T1000 (cell line): ENCODE measurements at regions not wholly inside any gene's neighbourhood (a gene's known extent, or its start where the extent isn't known, plus 50 kb on each side); places are given as distances from the start of the nearest gene placed in this dataset.

Source experiments
- DNase-seq: peaks from one replicate; lab custom pipeline; 2025; ENCODE audit warnings: mixed read lengths; lab: John Stamatoyannopoulos, UW

DNA sequence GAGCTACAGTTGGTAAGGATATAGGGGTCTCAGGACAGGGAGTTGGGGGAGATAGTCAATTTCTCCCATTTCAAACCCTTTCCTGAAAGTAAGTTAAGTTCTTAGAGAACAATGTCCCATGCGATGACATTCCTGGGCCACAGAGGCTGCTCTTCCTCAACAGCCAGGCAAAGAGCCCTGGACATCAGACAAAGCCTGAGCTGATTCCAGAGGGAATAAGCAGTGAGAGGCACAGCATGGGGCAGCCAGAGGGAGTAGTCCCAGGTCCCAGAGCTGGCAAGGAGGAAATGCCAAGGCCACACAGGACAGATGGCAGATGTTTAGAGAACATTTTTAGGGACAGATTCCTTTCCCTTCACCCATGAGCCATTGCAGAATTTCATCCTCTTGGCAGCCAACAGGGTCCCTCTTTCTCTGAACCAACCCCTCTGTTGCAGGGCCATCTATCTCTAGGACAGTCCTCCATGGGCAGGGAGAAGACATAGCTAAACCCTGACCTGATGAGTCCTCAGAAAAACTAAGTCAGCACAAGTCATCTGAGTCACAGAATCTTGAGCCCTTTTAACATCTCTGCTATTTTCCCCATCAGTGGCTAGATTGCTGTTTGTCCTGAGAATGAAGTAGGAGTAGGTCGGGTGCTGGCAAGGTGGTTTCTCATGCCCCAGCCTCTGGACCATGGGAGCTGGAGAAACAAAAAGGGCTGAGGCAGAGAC is 60.3 kb upstream of the CALM2 start:
- DNase-seq = no peak

DNA sequence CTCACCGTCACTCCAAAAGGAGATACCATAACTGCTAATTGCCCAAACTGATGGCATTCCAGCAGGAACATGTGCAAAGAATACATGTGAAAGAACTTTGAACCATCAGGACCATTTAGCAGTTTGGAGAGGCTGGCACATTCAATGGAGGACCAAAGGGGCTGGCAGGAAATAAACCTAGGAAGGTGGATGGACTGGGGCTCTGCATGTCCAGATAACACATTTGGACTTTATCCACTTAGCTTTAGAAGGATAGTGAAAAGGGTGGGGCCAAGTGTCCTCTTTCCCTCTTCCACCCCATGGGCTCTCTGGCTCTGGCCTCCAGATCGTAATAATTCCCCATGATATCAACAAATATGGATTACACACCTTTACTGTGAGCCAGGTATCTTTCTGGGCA is 58.8 kb upstream of the CALM2 start:
- DNase-seq = no peak

DNA sequence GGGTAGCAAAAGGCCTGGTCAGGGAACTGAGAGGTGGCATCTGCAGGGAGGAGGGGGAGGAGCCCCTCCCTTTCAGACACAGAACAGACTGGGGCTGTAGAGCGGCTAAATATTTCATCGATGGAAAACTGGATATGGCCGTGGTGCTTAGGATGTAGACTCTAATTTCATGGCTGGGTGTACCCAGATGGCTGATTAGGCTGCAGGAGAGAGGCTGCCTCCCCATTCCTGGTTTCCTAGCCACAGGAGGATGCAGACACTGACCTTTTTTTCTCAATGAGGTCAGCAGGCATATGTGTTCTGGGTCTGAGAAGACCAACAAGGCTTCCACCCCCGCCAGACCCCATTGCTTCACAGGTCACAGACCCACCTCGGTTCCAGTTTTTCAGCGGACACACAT is 58.1 kb upstream of the CALM2 start:
- no peak for DNase-seq

DNA sequence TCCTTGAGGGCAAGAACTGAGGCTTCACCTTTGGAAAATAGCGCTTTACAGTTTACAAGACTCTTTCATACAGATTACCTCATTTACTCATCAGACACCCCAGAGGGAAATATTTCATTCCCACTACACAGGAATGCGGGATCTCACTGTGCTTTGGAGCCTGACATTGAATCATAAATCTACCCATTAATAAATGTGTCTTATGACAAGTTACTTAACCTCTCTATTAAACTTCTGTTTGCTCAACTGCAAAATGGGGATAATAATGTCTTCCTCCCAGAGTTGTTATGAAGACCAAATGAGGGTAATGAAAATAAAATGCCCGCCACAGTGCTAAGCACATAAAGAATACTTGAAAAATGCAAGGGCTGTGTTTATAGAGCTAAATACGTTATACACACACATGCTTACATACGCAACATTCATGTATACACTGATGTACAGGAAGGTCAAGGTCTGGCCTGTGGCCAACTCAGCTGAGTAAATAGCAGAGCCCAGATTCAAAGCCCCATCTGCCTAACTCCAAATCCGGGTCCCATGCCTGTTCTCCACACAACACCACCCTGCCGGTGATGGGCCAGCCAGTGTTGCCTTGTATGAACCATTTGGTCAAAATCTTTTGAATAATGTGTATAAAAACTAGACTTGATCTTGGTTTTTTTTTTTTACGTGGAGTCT is 56.6 kb upstream of the CALM2 start:
- DNase-seq = no peak

DNA sequence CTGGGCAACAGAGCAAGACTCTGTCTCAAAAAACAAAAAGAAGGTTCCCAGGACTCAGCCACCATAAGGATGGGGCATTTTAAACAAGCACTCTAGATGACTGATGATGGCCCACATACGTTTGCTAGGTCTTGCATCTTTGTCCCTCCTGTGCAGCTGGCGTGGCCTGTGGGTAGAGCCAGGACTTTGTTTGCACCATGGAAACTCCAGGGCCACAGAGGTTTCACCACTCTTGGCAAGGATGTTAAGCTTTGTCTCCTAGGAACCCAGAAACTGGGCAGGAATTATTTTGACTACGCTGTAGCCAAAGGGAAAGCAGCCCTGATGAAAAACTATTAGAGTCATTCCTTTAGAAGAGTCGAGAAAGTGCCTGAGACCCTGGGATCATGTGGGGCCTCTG is 54.1 kb upstream of the CALM2 start:
- no peak for DNase-seq

DNA sequence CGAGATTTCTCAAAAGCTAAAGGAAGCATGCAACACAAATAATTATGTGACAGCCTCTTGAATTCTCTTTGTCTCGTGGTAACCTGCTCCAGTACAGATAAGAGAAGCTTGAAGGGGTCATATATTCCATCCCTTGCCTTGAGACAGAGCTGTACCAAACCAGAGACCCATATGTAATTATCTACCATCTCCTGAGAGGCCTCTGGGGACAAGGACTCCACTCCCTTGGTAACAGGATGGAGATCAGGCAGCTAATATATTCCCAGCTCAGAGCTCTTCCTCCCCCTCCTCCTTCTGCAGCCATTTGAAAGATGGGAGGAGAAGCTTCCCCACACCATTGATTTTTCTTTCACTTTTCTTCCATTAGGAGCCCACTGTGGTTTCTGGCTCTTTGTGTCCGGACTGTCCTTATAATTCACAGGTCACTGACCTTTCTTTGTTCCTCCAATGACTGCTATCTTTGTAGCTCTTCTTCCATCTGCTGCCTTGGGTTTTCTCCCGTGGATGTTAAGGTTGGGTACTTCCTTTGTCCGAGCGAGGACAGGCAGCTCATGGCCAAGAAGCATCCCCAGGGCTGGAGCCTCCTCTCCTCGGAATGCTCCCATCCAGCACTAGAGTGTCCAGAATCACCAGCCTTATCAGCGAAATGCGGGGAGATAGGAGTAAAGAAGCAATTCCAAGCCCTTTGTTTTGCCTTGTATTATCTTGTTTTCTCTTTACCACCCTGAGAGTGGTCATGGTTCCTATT is 51.4 kb upstream of the CALM2 start:
- DNase-seq = no peak

DNA sequence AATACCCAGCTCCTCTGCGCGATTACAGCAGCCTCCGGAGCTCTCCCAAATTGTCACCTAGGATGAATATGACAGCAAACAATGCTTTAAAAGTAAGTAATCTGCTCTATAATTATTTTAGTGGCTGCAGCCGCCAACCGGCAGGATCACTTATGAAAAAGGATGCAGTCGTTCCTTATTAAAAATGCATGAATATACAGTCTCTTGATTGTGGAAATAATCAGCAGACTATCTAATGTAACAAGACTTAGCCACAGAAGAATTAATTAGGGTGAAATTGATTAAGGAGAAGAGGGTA is 50.6 kb upstream of the CALM2 start:
- DNase-seq = no peak

DNA sequence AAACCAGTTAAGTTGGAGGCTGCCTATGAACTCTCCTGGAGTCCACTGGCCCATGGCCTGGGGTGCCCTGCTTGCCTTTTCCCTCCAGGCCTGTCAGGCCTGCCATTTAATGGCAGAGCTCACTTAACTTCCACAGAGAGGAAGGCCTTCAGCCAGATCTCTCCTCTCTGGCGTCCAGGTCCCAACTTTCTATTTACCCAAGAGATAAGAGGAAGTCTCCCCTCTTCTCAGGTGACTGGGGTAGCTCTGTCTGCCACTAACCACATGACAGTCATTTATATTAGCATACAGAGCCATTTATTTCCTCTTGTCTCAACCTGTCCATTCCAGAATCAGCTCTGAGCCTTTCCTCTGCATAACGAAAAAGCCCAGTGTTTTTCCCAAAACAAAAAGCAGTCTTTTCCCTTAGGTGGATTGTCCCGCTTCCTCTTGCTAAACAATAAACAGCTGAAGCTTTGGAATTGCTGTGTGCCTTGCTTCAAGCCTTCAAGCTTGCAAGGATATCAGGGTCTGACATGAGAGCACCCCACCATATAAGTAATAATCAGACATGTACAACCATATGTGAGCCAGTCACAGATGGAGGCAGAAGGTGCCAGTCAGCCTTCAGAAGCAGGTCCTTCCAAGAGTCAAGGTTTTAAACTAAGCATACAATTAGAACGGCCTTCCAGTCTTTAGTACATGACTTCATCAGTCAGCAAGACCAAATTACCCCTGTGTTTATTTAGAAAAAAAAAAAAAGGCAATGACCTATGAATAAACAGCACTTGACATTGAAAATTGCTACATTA is 50.0 kb upstream of the CALM2 start:
- DNase-seq = no peak
